Ishikawa (cell line): ENCODE measurements at regions not wholly inside any gene's neighbourhood (a gene's known extent, or its start where the extent isn't known, plus 50 kb on each side); places are given as distances from the start of the nearest gene placed in this dataset.

Experiments
- CEBPB ChIP-seq: IDR thresholded peaks from 2 replicates; pipeline ENCODE4 v1.6.1; 2012
- CREB1 ChIP-seq: IDR thresholded peaks from 2 replicates; pipeline ENCODE4 v1.6.1; 2012; ENCODE audit warnings: low read depth
- EGR1 ChIP-seq: IDR thresholded peaks from 2 replicates; pipeline ENCODE4 v1.6.1; 2012
- EP300 ChIP-seq: IDR thresholded peaks from 2 replicates; pipeline ENCODE4 v1.6.1; 2012; ENCODE audit warnings: borderline replicate concordance
- FOXM1 ChIP-seq: IDR thresholded peaks from 2 replicates; pipeline ENCODE4 v1.6.1; 2012; ENCODE audit warnings: low read depth, borderline replicate concordance
- MAX ChIP-seq: IDR thresholded peaks from 2 replicates; pipeline ENCODE4 v1.6.1; 2012
- RAD21 ChIP-seq: IDR thresholded peaks from 2 replicates; pipeline ENCODE4 v1.6.1; 2012; ENCODE audit warnings: low read depth
- REST ChIP-seq: IDR thresholded peaks from 2 replicates; pipeline ENCODE4 v1.6.1; 2012; ENCODE audit warnings: low read depth, mild to moderate bottlenecking
- TAF1 ChIP-seq: IDR thresholded peaks from 2 replicates; pipeline ENCODE4 v1.6.1; 2012; ENCODE audit warnings: low read depth, mild to moderate bottlenecking
- TCF12 ChIP-seq: IDR thresholded peaks from 2 replicates; pipeline ENCODE4 v1.6.1; 2012; ENCODE audit warnings: low read depth
- YY1 ChIP-seq: IDR thresholded peaks from 2 replicates; pipeline ENCODE4 v1.6.1; 2012; ENCODE audit warnings: low read depth
- ZBTB7A ChIP-seq: IDR thresholded peaks from 2 replicates; pipeline ENCODE4 v1.6.1; 2012; ENCODE audit warnings: low read depth

- TF ChIP-seq CEBPB (no peak), ZBTB7A (no peak), REST (no peak), MAX (no peak), EP300 (no peak), CREB1 (no peak), TAF1 (no peak), RAD21 (no peak), EGR1 (no peak), FOXM1 (no peak), TCF12 (no peak), YY1 (no peak)
Observed at GRCh38 chr1:244242446-244242845, 191.4 kb downstream of the ZBTB18 start.
